Hematopoietic multipotent progenitor cell treated with erythropoietin and hydrocortisone succinate and interleukin-3 and kit ligand, for 6 days (in vitro differentiated cells): ENCODE measurements at regions not wholly inside any gene's neighbourhood (a gene's known extent, or its start where the extent isn't known, plus 50 kb on each side); places are given as distances from the start of the nearest gene placed in this dataset.

Experiments
- DNase-seq: peaks from one replicate; pipeline ENCODE4 v3.0.0-alpha.2; 2015

- no peak for DNase-seq
Observed at GRCh38 chr2:133667968-133668367, 99.7 kb upstream of the NCKAP5 start.

- no peak for DNase-seq
Observed at GRCh38 chr2:133668547-133668946, 100.3 kb upstream of the NCKAP5 start.

- DNase-seq: no peak
Observed at GRCh38 chr2:133673305-133673905, 105.1 kb upstream of the NCKAP5 start.

- DNase-seq: no peak
Observed at GRCh38 chr2:133674066-133674432, 105.8 kb upstream of the NCKAP5 start.

- DNase-seq: no peak
Observed at GRCh38 chr2:133674433-133675331, 106.4 kb upstream of the NCKAP5 start.

GRCh38 chr2:133676392-133677130 is 108.3 kb upstream of the NCKAP5 start:
- no peak for DNase-seq

GRCh38 chr2:133680343-133681049 is 112.2 kb upstream of the NCKAP5 start:
- no peak for DNase-seq

GRCh38 chr2:133682347-133682746 is 114.1 kb upstream of the NCKAP5 start:
- no peak for DNase-seq

- DNase-seq: no peak
Observed at GRCh38 chr2:133682906-133683305, 114.6 kb upstream of the NCKAP5 start.

- DNase-seq: no peak
Observed at GRCh38 chr2:133685636-133686215, 117.5 kb upstream of the NCKAP5 start.

GRCh38 chr2:133690780-133691179 is 122.5 kb upstream of the NCKAP5 start:
- DNase-seq: no peak

- DNase-seq: no peak
Observed at GRCh38 chr2:133691336-133691735, 123.1 kb upstream of the NCKAP5 start.

GRCh38 chr2:133705287-133705686 is 137.0 kb upstream of the NCKAP5 start:
- DNase-seq: no peak

GRCh38 chr2:133710613-133711012 is 142.3 kb upstream of the NCKAP5 start:
- DNase-seq: no peak

GRCh38 chr2:133711201-133711600 is 142.9 kb upstream of the NCKAP5 start:
- no peak for DNase-seq

- DNase-seq: no peak
Observed at GRCh38 chr2:133711806-133712205, 143.5 kb upstream of the NCKAP5 start.

GRCh38 chr2:133712369-133712768 is 144.1 kb upstream of the NCKAP5 start:
- DNase-seq: no peak

GRCh38 chr2:133713049-133713580 is 144.9 kb upstream of the NCKAP5 start:
- DNase-seq: no peak

- DNase-seq: no peak
Observed at GRCh38 chr2:133716166-133716565, 147.9 kb upstream of the NCKAP5 start.

GRCh38 chr2:133717497-133717896 is 149.2 kb upstream of the NCKAP5 start:
- DNase-seq: no peak

GRCh38 chr2:133718688-133719201 is 150.5 kb upstream of the NCKAP5 start:
- DNase-seq: no peak

GRCh38 chr2:133720429-133720828 is 152.2 kb upstream of the NCKAP5 start:
- no peak for DNase-seq
